ENCODE measurements at regions not wholly inside any gene's neighbourhood (a gene's known extent, or its start where the extent isn't known, plus 50 kb on each side); places are given as distances from the start of the nearest gene placed in this dataset.

GRCh38 chr6:43869792-43870659 lies 100.0 kb downstream of the VEGFA start:
- H3K9me3 ChIP-seq (replicated peaks; ENCODE audit: control insufficient read depth, insufficient read depth, low read length), result no peaks in the 10 kb centered on the region
- H3K4me3 ChIP-seq (replicated peaks in 1 of 3; ENCODE audit: insufficient read depth in 1 of 3, low read depth in 1 of 3, low read length in 3 of 3), result no peak overlapping the region
- DNase-seq (ENCODE audit: low read depth, low spot score) (no peak), FAIRE-seq (no peak)
- no peaks in the 10 kb centered on the region for H4K20me1 ChIP-seq (replicated peaks; ENCODE audit: control insufficient read depth, extremely low read depth, insufficient read depth, low read length)
- no peak overlapping the region for H2AFZ ChIP-seq (ENCODE audit: low read depth, low read length)
- H3K79me2 ChIP-seq (ENCODE audit: control insufficient read depth, insufficient read depth, low read length), result no peaks in the 10 kb centered on the region
- dilution Hi-C loops (cut with MboI; ENCODE audit: extremely low pct_ligation_motif_present, low sequenced_read_pairs), result no loop called here
- no TSS peak for BruUV-seq (replicated peaks)
- POLR2A ChIA-PET, result no interaction called here
- TF ChIP-seq FOS (IDR thresholded peaks at IDR 0.05; ENCODE audit: borderline replicate concordance, insufficient read depth, low read length) (no peak), CTCF (IDR thresholded peaks at IDR 0.05; ENCODE audit: extremely low read depth in 1 of 2, insufficient read depth in 1 of 2, low read depth in 1 of 2, low read length in 2 of 2) (no peak), MYC (IDR thresholded peaks at IDR 0.05; ENCODE audit: low read depth, low read length) (no peak), POLR2AphosphoS5 (IDR thresholded peaks at IDR 0.05; ENCODE audit: insufficient read depth, low read depth, low read length) (no peak), GATA2 (IDR thresholded peaks at IDR 0.05; ENCODE audit: insufficient read depth, insufficient read length, low read depth, low read length) (no peak), JUN (IDR thresholded peaks at IDR 0.05; ENCODE audit: borderline replicate concordance, insufficient read depth, insufficient read length, low read depth) (no peak), EZH2 (IDR thresholded peaks at IDR 0.05; ENCODE audit: borderline replicate concordance, low read depth, low read length, severe bottlenecking) (no peak), POLR2A (IDR thresholded peaks at IDR 0.05; ENCODE audit: low read depth, low read length) (no peak), MAX (IDR thresholded peaks at IDR 0.05; ENCODE audit: insufficient read depth, insufficient read length) (no peak)
- H3K27ac ChIP-seq (ENCODE audit: insufficient read depth, low read depth, low read length), result no peak overlapping the region
- H3K36me3 ChIP-seq (ENCODE audit: control insufficient read depth in 2 of 2, extremely low read depth in 1 of 2, insufficient read depth in 2 of 2, low read length in 2 of 2), result no peaks in the 10 kb centered on the region
- intact Hi-C loops (cut with micrococcal nuclease), result no loop called here
- no peaks in the 10 kb centered on the region for H3K4me1 ChIP-seq (ENCODE audit: control insufficient read depth, extremely low read depth, insufficient read depth, low read length)
- CTCF ChIA-PET, result interaction anchor here (2.2 kb wide), 1 partner anchor 12 kb away, joined by 5 read pairs; no protein-coding TSS in a partner anchor
- no peaks in the 10 kb centered on the region for H3K9me1 ChIP-seq (replicated peaks; ENCODE audit: control insufficient read depth, extremely low read depth, insufficient read depth, low read length)
- H3K4me2 ChIP-seq (ENCODE audit: insufficient read depth, low read length), result no peak overlapping the region
- H3K9ac ChIP-seq (replicated peaks; ENCODE audit: extremely low read depth, insufficient read depth, low read length), result no peak overlapping the region
- peaks cover 8 to 15% of the 10 kb centered on the region in 2 experiments for H3K27me3 ChIP-seq (ENCODE audit: control insufficient read depth in 2 of 2, insufficient read depth in 2 of 2, low read length in 2 of 2)

Measured in endothelial cell of umbilical vein (primary cell).